ENCODE measurements at regions not wholly inside any gene's neighbourhood (a gene's known extent, or its start where the extent isn't known, plus 50 kb on each side); places are given as distances from the start of the nearest gene placed in this dataset.

DNA sequence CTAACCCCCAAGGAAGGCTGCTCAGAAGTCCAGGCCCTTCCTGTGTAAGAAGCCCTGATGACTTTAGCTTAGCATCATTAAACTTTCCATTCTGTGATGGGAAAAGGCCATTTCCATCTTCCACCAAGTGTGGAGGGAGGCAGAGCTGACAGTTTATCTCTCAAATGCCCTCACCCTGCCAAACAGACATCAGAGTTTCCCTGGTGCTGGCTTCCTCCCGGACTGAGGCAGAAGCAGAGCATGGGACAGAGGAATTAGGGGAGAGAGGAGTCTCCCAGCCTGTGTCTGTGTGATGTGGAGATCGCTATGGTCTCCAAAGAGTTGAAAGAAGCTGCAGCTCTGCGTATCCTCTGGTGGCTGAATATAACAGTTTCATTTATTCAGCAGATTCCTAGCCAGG lies 57.4 kb upstream of the CTNNA1 start:
- TF ChIP-seq, protein P1, sequence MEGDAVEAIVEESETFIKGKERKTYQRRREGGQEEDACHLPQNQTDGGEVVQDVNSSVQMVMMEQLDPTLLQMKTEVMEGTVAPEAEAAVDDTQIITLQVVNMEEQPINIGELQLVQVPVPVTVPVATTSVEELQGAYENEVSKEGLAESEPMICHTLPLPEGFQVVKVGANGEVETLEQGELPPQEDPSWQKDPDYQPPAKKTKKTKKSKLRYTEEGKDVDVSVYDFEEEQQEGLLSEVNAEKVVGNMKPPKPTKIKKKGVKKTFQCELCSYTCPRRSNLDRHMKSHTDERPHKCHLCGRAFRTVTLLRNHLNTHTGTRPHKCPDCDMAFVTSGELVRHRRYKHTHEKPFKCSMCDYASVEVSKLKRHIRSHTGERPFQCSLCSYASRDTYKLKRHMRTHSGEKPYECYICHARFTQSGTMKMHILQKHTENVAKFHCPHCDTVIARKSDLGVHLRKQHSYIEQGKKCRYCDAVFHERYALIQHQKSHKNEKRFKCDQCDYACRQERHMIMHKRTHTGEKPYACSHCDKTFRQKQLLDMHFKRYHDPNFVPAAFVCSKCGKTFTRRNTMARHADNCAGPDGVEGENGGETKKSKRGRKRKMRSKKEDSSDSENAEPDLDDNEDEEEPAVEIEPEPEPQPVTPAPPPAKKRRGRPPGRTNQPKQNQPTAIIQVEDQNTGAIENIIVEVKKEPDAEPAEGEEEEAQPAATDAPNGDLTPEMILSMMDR (IDR thresholded peaks at IDR 0.05), result no peak

DNA sequence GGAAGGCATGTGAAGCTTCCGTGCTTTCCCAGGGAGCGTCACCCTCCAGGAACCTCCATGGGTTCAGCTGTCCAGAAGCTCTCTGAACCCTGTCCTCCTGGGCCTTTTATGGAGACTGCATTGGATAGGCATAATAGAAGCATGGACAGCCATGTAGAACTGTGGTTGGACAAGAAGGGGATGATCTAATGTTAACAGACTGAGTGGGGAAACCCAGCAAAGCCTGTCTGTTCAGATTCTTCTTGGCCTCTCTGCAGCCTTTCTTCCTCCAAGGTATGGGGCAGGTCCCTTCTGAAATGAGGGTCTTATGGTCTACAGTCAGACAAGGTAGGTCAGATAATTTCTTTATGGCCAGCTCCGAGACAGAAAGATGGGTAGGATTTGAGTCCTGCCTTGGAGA lies 59.1 kb upstream of the CTNNA1 start:
- TF ChIP-seq, protein P1 (IDR thresholded peaks at IDR 0.05), result no peak

DNA sequence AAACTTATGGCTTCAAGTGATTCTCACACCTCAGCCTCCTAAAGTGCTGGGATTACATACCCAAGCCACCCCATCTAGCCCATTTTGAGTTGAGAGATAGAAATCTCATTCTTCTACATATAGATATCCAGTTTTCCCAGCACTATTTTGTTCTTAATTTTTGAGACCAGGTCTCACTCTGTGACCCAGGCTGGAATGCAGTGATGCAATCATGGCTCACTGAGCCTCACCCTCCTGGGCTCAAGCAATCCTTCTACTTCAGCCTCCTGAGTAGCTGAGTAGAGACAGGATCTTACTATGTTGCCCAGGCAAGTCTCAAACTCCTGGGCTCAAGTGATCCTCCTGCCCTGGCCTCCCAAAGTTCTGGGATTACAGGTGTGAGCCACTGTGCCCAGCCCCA lies 60.9 kb upstream of the CTNNA1 start:
- TF ChIP-seq, protein P1 (IDR thresholded peaks at IDR 0.05), result no peak

DNA sequence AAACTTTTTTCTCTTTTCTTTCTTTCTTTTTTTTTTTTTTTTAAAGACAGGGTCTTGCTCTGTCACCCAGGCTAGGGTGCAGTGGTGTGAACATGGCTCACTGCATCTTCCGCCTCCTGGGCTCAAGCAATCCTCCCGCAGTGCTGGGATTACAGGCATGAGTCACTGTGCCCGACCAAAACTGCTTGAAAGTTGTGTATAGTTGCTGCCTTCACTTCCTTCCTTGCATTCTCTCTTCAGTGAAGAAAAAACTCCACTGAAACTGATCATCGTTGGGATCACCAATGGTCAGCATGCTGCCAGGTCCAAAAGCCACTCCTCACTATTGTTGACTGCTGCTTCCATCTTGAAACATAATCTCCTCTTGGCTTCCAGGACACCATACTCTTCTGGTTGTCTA lies 66.6 kb upstream of the CTNNA1 start:
- TF ChIP-seq, protein P1 (IDR thresholded peaks at IDR 0.05), result no peak

DNA sequence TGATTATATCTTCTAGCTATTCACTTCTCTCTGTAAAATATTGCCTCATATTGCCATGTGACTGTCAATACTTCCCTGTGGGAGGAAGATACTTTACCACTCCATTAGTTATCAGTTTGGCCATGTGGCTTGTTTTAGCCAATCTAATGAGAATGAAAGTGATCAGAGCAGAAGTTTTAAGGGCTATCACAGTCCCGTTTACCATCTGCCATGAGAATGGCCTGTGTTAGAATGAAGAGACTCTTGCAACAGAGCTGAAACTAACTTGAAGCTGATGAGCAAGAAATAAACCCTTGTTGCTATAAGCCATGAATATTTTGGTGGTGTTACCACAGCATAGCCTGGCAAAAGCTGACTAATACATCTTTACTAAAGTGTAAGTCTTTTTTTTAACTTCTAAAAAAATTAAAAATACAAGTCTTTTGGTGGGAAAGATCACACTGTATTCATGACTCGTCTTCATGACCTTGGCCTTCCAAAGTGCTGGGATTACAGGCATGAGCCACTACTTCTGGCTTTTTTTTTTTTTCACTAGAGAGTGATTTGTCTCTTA lies 68.0 kb upstream of the CTNNA1 start:
- TF ChIP-seq, protein P1 (IDR thresholded peaks at IDR 0.05), result no peak

DNA sequence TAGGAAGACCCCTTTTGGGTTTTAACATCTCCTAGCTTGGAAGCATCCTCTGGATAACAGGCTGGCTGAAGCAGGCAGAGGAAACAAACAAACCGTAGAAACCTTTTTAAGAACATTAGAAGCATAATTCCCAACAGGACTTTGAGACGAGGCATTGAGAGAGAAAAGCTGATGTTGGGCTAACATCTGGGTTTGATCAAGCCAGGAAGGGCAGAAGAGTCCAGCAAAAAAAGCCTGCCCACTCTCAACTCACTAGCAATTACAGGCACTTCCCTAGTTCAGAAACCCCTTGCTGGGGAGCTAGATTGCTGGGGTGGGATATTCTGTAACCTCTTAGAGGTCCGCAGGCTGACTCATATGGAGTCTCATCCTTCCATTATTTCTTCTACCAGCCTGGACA lies 75.4 kb upstream of the CTNNA1 start:
- TF ChIP-seq, protein P1 (IDR thresholded peaks at IDR 0.05), result no peak

DNA sequence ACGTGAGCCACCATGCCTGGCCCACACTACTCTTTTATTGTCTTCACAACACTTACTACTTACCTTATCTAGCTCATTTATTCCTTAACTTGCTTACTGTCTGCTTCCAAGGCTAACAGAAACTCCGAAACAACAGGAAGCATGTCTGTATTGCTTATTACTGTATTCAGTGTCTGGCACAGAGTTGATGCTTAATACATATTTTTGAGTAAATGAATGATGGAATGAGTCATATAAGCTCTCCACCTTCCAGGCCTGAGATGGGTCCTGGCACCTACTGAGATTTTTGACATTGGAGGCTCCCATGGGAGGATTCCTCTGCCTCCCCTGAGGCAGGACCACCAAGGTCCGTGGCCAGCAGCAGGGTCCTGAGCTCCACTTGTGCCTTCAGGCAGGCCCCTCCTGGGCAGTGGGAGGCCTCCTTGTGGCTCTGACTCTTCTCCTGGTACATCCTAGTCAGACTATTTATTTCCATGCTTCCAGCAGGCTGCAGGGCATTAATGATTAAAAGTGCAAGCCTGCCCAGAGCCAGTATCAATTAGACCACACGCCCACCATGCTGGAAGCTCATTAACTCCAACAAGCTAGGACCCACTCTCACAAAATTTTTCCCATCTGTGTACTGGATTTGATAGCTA lies 76.5 kb upstream of the CTNNA1 start:
- TF ChIP-seq, protein P1 (IDR thresholded peaks at IDR 0.05), result no peak

DNA sequence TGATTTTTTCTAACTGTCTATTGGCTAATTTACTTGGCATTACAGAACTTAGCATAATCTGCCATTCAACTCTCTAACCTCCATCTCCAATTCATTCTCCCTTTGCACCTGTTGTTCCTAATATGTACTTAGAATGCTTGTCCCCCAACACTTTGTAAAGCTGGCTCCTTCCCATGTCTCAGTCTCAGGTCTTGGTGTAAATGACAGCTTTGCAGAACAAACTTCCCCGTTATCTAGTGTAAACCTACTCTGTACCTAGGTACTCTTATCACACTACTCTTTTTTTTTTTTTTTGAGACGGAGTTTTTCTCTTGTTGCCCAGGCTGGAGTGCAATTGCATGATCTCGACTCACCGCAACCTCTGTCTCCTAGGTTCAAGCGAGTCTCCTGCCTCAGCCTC lies 77.2 kb upstream of the CTNNA1 start:
- TF ChIP-seq, protein P1 (IDR thresholded peaks at IDR 0.05), result no peak

Measured in LNCAP (cell line).